HG03196 (cell line): ENCODE measurements at regions not wholly inside any gene's neighbourhood (a gene's known extent, or its start where the extent isn't known, plus 50 kb on each side); places are given as distances from the start of the nearest gene placed in this dataset.

Source experiments
- ATAC-seq: cut with Tn5 transposase; IDR thresholded peaks from one replicate; pipeline ENCODE4 v1.9.1; 2021; ENCODE audit not compliant: unreplicated experiment

DNA sequence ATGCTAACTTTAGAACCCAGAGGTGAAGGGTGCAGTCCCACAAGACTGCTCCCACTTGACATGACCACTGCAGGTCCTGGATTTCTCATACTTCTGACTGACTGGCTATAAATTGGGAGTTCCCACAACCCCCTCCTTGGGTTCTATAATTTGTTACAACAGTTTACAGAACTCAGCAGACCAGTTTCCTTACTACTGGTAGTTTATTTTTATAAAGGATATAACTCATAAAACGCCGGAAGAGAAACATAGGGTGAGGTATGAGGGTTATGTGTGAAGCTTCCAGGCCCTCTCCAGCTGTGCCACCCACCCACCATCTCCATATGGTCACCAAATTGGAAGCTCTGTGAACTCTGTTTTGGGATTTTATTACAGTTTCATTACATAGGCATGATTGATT, 839.6 kb downstream of the TSN start:
- no peak for ATAC-seq

DNA sequence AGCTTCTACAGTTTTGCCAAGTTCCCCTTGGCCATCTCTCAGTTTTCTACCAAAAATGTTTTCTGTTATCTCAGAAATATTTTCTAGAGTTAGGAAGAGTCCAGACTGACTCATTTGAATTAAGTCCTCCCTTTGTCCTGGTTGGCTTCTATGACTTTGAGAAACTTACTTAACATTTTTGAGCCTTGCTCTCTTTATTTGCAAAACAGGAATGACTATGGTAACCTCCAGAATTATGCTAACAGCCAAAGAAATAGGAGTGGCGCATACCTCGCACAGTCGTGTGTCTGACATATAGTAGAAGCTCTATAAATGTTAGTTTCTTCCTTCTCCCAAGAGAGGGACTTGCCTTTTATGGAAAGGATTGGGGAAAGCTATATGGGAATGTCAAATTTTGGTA, 841.1 kb downstream of the TSN start:
- ATAC-seq: no peak

DNA sequence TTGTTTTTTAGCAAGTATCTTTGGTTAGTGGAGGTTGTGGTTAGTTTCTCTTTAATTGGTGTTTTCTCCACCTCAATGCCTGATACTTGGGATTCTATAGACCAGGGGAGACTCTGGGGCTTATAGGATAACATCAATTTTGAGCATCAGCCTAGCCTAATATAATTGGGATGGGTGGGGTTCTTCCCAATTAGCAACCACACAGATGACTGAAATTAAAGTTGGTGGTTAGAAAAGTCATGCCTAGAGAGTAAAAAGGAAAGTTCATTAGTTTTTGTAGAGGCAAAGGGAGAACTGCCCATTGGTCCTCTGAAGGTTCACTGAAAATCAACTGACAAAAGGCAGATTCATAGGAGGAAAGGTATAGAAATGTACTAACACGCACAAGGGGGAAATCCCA, 843.3 kb downstream of the TSN start:
- ATAC-seq: no peak

DNA sequence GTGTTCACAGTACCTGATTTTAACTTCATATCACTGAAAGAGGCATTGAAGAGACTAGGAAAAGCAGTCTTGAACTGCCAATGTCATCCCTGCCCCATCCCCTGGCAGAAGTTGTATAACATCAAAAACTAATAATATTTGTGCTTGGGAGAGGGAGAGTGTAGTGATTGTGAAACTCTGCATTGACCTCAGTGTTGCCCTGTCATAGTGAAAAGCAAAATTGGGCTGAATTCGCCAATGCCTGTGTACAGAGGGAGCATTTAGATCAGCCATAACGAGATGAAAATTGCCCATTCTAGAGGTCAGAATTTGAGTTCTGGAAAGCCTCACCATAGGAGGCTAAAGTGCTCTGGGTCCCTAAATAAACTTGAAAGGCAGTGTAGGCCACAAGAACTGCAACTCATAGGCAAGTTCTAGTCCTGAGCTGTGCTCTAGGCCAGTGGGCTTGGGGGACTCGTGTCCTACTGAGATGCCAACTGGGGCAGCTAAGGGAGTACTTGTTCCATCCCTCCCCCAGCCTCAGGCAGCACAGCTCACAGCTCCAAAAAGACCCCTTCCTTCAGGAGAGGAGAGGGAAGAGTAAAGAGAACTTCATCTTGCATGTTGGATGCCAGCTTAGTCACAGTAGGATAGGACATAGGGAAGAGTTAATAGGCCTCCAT, 855.6 kb downstream of the TSN start:
- ATAC-seq: no peak

DNA sequence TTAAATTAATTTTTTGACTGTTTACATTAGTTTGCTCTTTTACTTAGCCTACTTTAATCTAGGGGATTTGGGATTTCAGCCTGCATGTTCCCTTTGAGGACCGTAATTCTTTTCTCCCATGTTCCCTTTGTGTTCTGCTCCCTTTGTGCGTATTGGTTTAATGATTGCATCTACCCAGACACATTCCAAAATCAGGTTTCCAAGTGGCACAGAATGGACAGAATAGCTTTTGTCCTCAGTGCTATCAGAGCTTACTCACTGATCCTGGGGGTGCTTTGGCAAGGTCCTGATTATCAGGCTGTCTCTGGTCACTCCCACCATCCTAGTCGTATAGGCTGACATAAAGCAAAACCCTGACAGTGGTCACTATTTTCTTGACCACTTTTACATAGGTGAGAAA, 867.5 kb downstream of the TSN start:
- ATAC-seq: no peak

DNA sequence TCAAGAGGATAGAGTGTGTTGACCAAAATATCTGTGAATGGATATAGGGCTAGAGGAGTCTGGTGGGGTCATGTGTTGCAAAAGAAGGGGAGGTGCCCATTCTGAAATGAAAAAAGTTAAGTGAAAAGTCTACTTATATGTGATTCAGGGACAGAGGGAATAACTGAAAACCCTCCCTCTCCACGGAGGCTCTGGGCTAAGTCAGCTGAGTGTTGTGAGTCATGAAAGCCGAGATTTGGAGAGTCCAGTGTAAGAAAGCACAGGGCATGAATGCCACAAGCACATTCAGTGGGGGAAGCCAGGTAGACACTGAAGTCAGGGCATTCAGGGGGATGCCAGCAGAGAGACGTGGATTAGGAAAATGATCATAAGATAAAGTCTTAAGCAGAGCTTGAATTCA, 871.9 kb downstream of the TSN start:
- no peak for ATAC-seq

DNA sequence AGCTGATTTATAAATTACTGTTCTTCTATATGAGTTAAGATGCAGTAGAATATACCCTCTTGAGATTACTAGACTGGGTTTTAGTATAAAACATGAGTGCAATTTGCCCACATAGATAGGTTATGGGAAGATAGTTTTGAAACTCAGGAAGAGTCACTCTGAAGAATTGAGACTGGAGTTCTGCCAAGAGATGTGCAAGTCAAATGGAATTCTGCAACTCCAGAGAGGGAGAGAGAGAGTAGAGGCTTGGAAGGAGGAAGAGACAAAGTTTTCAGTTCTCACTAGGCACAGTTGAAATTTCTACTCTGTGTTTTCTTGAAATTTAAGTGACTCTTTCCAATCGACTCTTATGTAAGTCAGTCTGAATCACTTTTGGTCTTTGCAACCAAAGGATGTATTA, 878.8 kb downstream of the TSN start:
- ATAC-seq: no peak

DNA sequence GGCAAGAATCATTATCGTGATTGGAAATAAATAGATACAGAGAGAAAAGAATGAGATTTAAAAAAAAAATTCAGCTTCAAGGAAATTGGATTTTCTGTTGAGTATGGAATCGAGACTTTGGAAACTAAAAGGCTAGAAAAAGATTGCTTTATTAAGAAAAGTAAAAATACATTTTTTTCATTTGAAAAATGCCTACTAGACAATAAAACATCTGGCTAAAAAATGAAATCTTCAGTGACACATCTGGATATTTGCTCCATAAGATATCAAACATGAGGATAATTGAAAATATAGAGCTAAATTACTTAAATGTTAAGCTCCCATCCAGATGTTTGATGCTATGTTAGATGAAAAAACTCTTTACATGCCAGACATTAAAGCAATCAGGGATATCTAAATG, 879.5 kb downstream of the TSN start:
- no peak for ATAC-seq

DNA sequence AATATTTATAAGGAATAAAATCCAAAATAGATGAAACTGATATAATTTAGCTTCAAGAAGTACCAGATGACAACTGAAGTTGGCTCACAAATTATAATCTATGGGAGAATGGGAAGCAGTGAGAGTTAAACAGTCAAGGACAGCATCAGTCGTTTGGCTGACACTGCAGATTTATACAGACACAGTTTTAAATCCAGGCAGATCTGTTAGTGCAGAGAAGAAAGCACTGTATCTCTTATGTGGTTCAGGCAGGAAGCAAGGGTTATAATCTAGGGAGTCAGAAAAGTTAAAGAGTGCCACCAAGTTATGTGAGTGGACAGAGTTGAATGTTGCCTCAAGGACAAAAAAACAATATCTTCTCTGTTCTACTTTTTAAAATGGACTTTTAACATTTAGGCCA, 880.2 kb downstream of the TSN start:
- ATAC-seq: no peak

DNA sequence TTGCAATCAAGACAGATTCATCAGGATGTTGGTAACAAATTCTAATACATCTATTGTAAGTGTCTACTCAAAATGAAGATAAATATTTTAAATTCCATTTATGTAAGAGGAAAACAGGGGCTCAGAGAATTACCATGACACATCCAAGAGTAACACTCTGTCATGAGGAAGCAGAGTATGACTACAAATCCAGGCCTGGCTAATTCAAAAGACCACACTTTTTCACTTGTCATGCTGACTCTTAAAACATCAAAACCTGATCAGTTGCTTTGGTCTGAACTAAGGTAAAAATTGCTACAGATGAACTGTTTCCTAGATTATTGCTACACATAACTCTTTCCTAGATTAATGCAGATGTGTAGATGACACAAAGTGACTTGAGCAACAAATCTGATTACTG, 880.6 kb downstream of the TSN start:
- ATAC-seq: no peak

DNA sequence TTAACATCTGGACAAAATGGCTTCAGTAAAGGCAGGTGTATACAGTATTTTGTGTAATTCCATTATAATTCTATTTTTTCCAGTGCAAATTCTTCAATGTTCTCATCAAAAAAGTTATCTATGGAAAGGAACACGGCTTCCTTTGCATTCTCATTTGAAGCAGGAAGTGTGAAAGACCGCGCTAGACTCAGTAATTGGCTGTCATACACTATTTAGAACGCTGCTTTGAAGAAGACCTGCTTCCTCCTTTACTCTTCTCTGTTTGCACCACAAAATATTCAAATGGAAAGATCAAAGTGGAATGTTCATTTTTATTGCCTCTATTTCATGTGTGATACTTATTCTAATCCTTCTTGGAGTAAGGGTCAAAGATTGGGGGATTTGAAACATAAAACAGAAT, 883.7 kb downstream of the TSN start:
- ATAC-seq: no peak

DNA sequence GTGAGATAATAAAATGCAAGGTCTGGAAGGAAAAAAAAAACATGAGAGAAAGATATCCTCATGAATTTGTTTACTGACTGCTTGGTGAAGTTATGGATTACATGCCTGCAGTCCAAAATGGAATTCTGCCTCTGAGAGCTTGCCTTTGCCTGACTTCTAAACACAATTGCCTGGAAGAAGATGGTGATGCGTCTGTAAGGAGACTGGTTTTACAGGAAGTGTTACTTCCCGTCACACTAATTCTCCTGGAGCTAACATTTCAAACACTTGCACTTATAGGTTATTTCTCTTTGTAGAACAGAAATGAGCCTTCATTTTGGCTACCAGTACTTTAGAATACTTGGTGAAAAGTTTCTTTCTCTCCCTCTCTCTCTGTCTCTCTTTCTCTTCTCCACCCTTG, 884.3 kb downstream of the TSN start:
- ATAC-seq: no peak

DNA sequence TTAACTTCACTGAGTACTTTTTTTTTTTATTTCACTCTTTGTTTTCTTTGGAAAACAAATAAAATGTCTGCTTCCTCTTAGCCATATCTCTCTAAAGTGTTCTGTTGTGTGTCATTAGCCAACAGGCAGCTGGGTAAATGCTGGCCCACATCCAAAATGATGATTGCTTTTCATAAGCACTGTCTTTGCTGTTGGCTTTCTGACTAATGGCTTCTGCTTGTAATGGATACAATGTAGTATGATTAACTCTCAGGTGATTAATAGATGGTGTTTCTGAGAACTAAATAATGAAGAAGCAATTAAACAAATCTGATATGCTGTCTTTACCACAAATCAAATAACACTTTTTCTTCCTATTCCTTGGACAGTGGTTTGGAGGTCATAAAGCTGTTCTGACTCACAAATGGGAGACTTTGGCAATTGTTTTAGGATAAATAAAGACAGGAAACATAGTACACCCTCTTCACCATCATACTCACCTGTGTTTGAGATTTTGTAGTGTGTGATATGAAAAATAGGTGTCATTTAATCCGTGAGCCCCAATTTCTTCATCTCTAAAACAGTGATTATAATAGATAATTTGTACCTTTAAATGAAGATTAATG, 888.4 kb downstream of the TSN start:
- ATAC-seq: no peak

DNA sequence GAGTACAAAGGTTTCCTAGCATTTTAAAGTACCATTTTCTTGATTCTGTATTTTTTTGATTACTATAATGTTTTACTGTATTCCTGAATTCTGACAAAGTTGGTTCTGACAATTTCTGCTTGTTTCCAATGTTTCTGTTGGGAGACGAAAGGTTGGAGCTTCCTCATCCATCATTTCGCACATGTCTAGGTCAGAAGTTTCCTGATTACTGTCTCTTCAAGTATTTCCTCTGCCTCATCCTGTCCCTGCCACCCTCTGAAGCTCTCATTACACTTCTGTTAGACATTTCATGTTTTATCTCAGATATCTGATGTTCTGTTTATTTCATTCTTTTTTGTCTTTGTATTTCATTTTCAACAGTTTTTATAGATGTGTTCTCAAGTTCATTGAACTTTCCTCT, 895.8 kb downstream of the TSN start:
- no peak for ATAC-seq

DNA sequence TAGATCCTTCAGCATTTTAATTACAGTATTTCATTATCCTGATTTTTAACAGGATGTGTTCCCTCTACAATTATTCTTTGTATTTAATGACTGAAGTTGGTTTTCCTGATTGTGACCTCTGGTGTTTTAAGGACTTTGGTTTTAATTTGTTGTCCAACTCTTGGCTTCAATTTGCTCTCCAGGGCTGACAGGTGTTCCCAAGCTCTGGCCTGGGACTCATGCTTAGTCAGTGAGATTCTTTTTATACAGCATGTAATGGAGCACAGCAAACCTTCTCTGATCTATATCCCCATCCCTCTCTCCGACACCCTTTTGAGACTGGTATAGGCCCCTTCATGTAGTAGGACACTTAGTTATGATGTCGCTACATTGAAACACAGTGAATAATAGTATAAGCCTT, 896.3 kb downstream of the TSN start:
- no peak for ATAC-seq

DNA sequence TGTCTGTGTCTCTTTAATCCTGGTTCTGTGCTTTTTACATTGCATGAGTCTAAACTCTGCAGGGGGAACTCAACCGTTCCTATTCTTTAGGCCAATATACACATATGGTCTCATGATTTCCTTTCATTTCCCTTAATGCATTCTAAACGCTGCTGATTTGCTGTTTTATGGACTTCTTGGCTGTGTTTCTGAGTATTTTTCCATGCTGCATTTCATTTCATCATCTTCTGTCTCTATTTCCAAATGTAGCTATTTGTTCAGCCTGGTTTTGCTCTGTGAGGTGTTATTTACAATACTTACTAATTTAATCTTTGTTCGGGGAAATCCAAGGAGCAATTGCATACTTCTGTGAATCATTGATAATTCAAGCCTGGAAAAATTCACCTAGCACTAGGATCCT, 897.2 kb downstream of the TSN start:
- no peak for ATAC-seq

DNA sequence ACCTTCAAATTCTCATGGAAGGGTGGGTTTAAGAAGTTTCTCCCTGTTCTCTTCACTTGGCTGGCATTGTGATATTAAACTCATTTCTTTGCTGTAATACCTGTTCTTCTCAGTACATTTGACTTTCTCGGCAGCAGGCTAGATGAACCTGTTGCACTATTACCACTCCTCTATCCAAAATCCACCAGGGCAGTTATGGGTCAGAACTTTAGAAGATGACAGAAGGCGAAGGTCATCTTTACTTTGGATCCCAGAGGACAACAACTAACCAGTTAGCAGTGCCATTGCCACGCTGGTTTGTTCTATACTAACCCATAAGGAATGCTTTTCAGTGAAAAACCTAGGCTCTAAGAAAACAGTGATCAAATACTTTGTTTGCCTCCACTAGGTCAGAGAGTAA, 901.0 kb downstream of the TSN start:
- no peak for ATAC-seq

DNA sequence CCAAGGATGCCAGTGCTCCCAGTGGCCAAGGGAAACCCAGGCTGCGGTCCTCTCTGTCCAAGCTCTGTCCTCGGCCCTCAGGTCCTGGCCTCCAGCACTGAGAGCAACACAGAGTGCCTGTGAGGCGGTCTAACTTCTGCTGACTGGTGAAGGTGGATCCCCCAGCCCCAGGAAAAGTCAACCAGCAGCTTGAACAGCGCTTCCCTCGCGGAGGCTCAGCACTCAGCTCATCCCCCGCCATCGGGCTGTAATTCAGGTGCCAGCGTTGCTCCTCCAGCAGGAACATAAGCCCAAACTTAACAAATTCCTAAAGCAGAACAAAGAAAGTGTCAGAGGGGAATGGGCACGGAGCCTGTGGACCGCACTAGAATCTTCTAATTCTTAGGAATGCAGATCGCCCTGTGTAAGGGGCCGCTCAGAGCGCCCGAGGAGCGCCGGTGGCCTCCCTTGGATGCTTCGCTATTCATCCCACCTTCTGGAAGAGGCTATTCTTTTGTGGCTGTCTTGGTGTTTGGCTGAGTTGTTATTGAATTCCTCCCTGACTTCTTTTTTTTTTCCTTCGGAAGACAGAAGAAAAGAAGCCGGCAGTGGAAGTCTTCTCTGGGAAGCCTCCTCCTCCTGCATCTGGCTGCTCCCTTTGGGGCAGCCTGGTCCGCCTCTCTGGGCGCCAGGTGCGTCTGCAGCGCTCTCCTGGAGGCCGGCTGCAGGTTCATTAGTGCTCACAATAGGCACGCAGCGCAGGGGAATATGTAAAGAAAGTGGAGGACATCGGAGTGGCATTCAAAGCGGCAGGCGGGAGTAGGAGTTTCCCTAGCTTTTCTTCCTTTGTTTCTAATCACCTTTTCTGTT, 905.6 kb downstream of the TSN start:
- ATAC-seq: no peak

DNA sequence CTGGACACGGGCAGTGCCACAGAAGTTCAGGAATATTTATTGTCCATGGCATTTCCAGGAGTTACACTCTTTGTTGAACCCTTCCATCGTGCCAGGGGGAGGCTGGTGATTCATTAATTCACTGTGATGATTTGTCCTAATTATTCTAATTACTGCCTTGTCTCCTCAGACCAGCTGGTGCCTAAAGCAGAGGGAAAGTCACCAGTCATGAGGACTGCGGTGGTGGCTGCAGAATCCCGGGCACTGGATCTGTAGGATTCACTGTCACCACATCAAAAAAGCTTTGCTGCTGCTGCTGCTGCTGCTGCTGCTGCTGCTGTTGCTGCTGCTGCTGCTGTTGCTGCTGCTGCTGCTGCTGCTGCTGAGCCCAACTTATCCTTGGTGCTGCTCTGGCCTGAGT, 908.2 kb downstream of the TSN start:
- ATAC-seq: no peak

DNA sequence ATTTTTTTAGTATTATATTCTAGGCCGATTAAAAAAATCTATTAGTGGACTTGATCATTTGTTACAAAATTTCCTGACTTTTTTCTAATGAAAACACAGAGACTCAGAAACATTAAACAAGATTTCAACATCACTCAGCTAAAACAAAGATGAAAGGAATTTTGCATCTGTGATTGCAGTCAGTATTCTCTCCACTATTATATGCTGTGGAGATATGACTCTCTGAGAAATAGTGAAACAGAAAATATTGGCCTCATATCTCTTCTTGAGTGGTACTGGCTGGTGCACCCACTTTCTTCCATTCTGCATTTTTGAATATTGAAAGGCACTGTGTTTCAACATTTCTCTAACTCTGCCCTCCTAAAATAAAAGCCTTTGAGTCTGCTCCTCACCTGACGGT, 914.2 kb downstream of the TSN start:
- ATAC-seq: no peak

DNA sequence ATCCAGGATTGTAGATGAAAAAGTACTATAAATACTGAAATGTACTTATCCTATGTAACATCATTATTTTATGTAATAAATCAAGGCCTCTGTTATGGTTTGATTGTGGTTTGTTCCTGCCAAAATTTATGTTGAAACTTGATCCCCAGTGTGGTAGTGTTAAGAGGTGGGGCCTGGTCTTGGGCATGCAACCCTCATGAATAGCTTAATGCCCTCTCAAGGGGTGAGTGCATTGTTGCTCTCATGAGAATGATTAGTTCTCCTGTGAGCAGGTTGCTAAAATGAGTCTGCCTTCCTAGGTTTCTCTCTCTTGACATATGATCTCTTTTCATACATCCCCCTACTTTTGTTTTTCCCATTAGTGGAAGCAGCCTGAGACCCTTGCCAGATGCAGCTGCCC, 915.4 kb downstream of the TSN start:
- ATAC-seq: no peak

DNA sequence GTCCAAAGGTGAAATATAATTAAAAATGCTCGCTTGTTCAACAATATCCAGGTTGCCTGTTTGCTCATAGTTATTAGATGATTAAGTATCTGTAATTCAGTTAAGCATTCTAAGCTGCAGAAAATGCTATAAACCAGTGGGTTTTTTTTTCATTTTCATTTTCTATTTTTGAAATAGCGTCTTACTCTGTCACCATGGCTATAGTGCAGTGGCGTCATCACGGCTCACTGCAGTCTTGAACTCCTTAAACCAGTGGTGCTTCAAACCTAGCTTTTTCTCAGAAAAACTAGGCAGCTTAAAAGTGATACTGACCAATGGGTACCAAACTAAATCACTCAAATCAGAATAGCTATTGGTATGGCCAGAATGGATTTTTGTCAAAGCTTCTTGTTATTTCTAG, 925.2 kb downstream of the TSN start:
- no peak for ATAC-seq
